ENCODE measurements at regions not wholly inside any gene's neighbourhood (a gene's known extent, or its start where the extent isn't known, plus 50 kb on each side); places are given as distances from the start of the nearest gene placed in this dataset.

DNA sequence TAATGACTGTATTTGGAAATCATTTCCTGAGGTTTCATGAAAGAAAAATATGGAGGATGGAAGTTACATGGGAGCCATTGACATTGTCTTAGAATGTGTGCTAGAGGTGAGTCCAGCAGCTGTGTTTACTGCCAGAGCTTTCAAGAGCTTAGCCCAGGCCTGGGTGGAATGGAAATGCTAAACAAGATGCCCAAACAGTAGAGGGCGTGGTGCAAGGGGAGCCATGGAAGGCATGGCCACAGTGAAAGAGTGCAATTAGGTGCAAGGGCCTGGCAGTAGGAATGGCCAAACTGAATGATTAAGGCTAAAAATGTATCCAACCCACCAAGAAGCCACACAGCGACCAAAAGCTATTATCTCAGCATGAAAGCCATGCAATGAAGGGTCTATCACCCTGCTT lies 257.7 kb upstream of the NR2F2 start:
- TF ChIP-seq, protein P1, sequence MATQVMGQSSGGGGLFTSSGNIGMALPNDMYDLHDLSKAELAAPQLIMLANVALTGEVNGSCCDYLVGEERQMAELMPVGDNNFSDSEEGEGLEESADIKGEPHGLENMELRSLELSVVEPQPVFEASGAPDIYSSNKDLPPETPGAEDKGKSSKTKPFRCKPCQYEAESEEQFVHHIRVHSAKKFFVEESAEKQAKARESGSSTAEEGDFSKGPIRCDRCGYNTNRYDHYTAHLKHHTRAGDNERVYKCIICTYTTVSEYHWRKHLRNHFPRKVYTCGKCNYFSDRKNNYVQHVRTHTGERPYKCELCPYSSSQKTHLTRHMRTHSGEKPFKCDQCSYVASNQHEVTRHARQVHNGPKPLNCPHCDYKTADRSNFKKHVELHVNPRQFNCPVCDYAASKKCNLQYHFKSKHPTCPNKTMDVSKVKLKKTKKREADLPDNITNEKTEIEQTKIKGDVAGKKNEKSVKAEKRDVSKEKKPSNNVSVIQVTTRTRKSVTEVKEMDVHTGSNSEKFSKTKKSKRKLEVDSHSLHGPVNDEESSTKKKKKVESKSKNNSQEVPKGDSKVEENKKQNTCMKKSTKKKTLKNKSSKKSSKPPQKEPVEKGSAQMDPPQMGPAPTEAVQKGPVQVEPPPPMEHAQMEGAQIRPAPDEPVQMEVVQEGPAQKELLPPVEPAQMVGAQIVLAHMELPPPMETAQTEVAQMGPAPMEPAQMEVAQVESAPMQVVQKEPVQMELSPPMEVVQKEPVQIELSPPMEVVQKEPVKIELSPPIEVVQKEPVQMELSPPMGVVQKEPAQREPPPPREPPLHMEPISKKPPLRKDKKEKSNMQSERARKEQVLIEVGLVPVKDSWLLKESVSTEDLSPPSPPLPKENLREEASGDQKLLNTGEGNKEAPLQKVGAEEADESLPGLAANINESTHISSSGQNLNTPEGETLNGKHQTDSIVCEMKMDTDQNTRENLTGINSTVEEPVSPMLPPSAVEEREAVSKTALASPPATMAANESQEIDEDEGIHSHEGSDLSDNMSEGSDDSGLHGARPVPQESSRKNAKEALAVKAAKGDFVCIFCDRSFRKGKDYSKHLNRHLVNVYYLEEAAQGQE (IDR thresholded peaks at IDR 0.05; ENCODE audit: insufficient replicate concordance, low read depth): no peak
- TF ChIP-seq, protein P2, sequence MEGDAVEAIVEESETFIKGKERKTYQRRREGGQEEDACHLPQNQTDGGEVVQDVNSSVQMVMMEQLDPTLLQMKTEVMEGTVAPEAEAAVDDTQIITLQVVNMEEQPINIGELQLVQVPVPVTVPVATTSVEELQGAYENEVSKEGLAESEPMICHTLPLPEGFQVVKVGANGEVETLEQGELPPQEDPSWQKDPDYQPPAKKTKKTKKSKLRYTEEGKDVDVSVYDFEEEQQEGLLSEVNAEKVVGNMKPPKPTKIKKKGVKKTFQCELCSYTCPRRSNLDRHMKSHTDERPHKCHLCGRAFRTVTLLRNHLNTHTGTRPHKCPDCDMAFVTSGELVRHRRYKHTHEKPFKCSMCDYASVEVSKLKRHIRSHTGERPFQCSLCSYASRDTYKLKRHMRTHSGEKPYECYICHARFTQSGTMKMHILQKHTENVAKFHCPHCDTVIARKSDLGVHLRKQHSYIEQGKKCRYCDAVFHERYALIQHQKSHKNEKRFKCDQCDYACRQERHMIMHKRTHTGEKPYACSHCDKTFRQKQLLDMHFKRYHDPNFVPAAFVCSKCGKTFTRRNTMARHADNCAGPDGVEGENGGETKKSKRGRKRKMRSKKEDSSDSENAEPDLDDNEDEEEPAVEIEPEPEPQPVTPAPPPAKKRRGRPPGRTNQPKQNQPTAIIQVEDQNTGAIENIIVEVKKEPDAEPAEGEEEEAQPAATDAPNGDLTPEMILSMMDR (IDR thresholded peaks at IDR 0.05; ENCODE audit: insufficient read depth, low read length): no peak
- TF ChIP-seq POLR2AphosphoS5 (IDR thresholded peaks at IDR 0.05; ENCODE audit: low read depth) (no peak), GABPA (IDR thresholded peaks at IDR 0.05; ENCODE audit: low read depth) (no peak), SPI1 (IDR thresholded peaks at IDR 0.05; ENCODE audit: borderline replicate concordance, low read depth) (no peak)
